HG03175 (cell line): ENCODE measurements at regions not wholly inside any gene's neighbourhood (a gene's known extent, or its start where the extent isn't known, plus 50 kb on each side); places are given as distances from the start of the nearest gene placed in this dataset.

Source experiments
- ATAC-seq: cut with Tn5 transposase; IDR thresholded peaks from one replicate; pipeline ENCODE4 v1.9.1; 2021; ENCODE audit warnings: mild to moderate bottlenecking, moderate library complexity; ENCODE audit not compliant: unreplicated experiment

GRCh38 chr11:104661901-104662300, 236.4 kb downstream of the CASP12 start:
- ATAC-seq = no peak

GRCh38 chr11:104661471-104661870, 236.8 kb downstream of the CASP12 start:
- ATAC-seq = no peak

- no peak for ATAC-seq
These were observed 240.1 kb downstream of the CASP12 start for GRCh38 chr11:104658177-104658576.

DNA sequence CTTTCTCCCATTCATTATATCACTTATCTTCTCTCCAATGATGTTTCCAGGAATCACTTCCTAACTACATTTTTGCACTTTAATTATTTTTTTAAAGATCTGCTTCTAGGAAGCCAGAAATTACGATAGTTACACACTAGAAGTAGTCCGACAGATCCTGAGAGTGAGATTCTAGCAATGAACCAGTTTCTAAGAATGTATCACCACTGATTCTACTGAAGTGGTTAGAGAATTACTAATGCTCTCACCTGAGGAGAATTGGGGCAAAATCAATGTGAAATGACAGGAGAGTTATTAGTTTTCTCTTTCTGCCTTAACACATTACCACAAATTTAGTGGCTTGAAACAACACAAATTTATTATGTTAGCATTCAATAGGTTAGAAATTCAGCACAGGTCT, 241.2 kb downstream of the CASP12 start:
- ATAC-seq = no peak

DNA sequence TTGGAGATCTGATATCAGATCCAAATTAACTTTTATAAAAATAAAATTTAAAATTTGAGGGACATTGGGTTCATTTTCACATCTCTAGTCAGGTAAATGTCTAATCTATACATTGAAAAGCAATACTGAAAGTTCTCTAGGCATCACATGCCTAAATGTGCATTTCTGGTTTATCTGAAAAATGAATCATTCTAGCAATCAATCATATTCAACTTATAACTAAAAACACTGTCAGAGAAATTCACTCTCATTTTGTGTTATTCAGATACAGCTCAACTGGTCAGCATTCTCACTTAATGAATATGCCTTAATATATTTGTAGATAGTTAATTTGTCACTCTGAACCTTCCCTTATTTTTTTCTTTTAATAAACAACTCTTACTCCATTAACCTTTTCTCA, 243.2 kb downstream of the CASP12 start:
- ATAC-seq = no peak

GRCh38 chr11:104654181-104654813, 244.0 kb downstream of the CASP12 start:
- no peak for ATAC-seq

DNA sequence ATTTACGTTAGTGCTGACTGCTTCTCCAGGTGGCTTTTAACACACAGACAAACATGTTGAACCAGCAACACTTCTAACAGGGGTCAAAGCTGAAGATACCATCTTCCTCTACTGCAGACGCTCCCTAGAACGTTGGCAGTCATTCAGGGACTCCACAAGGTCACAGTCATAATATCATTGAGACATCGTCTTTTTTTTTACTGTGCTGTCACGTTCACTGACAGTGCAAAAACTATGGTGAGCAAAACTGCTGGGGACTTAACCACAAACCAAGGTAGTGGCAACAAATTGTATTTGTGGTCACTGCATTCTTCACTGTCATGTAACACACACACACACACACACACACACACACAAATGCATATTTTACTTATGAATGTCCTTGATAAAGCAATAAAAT, 244.9 kb downstream of the CASP12 start:
- ATAC-seq = no peak

GRCh38 chr11:104652996-104653395, 245.3 kb downstream of the CASP12 start:
- ATAC-seq = no peak

- no peak for ATAC-seq
These were observed 248.0 kb downstream of the CASP12 start for GRCh38 chr11:104650234-104650633.

- ATAC-seq = no peak
These were observed 249.3 kb downstream of the CASP12 start for GRCh38 chr11:104649002-104649401.

- ATAC-seq = no peak
These were observed 252.7 kb downstream of the CASP12 start for GRCh38 chr11:104645261-104646222.

DNA sequence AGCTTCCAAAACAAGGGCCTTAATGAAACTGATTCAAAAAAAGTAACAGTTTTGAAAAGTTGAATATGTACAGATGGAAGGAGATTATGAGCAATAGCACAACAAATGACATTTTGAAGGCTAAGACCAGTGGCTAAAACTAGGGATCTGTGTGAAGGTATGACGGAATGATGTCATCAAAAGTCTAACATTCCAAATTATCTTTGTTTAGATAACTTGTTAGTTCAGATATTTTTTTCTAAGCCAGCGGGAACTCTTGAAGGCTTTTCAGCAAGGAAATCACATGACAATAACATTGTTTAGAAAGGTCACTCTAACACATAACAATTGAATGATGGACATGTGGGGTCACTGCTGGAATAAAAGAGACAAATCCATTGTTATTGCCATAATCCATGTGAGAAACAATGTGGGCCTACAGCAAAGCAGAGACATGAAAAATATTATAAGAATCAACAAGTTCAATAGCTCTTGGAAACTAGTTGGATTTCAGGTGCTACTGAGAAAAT, 260.5 kb downstream of the CASP12 start:
- no peak for ATAC-seq

DNA sequence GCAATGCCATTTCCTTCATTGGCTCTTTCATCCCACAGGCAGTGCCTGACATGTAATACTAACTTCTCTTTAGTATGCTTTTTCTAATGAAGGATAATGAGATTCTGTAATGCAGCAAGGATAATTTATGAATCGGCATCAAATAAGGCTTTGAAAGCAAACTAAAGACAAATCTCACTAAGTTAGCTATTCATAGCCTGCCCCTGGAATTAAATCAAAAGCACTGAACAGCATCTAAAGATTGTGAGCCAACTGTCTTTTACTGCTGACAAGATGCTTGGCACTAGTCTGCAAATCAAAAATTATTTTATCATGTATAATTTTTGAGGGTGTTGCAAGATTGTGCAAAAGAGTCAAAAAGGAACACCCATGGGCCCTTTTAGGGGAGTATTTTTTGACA, 265.0 kb downstream of the CASP12 start:
- no peak for ATAC-seq

GRCh38 chr11:104630352-104630751, 267.9 kb downstream of the CASP12 start:
- no peak for ATAC-seq

- ATAC-seq = no peak
These were observed 273.0 kb downstream of the CASP12 start for GRCh38 chr11:104625246-104625645.

DNA sequence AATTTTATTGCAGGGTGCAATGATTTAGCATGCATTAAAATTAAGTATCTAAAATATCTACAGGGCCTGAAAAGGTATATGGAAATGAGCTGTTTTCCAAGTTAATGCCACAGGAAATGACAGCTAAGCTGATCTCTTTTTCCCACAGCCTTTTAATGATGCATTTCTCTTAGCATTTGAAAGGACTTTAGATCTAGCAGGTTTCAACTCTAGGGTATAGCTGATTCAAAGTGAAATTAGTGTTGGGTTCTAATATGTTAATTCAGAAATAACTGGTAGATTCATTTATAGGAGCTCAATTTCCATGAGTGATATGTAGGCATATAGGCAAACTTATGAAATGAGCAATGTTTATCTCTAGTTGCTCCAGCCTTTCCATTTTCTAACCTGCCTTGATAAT, 274.2 kb downstream of the CASP12 start:
- ATAC-seq = no peak

- no peak for ATAC-seq
These were observed 274.7 kb downstream of the CASP12 start for GRCh38 chr11:104623518-104623917.

DNA sequence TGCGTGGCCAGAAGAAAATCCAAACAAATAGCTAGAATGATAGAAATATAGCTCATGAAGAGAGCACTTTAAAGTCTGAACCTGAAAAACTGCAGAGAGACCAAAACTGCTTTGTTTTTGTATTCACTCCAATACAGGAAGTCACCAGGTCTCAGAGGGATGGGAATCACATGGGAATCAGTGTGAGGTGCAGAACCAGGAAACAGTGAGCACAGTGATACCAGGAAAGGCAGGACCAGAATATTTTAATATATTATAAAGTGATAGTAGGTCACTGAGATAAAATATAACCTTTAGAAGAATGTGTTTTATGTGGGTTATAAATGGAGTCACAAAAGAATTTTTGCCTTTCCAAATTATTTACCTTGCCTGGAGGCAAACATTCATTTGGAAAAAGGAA, 277.3 kb downstream of the CASP12 start:
- no peak for ATAC-seq

DNA sequence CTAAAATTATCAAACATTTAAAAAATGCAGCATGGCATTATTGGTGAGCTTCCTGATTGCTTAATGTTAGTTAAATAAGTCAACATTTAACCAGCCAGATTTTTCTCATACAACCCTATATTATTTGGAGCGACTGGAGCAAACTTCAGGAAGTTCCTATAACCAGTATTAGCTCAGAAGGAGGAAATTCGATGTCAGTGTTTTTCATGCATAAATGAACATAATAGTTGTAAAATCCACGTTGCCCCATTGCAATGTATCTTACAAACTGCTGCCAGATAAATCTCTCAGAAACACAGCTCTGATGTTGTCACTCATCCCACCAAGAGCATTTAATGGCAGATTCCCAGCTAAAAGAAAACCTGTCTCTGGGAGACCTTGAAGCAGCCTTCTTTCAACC, 278.5 kb downstream of the CASP12 start:
- ATAC-seq = no peak

DNA sequence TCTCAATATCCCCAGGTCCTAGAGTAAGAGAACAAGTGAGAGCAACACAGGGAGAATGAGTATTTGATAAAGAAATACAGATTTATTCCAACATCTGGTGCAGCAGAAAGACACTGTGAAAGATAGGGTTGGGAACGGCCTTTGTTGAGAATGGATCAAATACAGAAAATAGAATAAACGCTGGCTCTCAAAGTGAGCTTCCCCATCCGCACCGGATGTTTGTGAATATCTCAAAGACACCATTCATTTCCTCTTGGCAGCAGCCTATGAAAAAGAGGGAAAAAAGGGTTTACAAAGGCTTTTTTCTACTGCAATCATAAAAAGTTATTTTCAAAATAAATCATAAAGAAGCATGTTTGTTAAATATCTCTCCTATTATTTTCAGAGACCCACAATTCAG, 279.3 kb downstream of the CASP12 start:
- no peak for ATAC-seq

DNA sequence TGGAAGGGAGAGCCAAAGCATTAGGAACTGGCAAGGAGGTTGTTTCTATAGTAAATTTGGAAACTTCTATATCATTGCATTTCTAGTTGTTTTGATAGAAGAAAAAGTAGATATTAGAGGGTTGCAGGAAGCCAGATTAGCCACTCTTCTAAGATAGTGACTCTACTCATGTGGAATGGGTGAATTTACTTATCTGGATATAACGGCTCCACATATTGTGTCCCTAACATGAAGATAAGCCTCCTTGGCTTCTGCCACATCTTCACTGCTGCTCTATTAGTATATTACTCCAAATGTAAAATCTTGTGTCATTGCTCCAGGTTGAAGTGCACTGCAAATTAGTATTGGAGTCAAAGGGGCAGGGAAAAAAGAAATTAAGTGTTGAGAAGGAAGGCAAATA, 283.3 kb downstream of the CASP12 start:
- no peak for ATAC-seq

DNA sequence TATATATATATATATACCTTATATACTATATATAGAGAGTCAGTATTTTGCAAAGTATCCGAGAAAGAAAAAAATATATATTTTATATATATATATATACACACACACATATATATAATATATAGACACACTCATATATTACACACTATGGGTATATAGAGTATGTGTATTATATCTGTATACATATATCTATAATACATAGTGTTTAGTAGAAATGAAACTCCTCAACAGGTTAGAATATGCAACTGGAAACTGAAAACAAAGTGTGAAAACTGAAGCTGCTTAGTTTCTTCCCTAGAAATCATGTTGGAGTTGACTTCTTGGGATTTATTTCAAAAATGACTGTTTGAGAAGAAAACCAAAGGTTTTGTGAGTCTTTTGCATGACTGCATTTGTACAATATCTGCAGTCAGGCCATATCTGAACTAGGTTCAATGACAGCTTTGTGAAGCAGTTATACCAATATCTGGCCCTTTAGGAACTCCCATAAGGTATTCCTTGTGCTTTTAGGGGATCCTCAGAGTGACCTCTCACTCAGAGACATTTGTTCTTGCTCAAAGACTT, 284.1 kb downstream of the CASP12 start:
- ATAC-seq = no peak
